Esophagus squamous epithelium (tissue), 5 donors: ENCODE measurements at regions not wholly inside any gene's neighbourhood (a gene's known extent, or its start where the extent isn't known, plus 50 kb on each side); places are given as distances from the start of the nearest gene placed in this dataset.

Source experiments
- DNase-seq: peaks from one replicate; lab custom pipeline; 2025; lab: John Stamatoyannopoulos, UW
- H3K27ac ChIP-seq, 4 donors: fragments of 200-600 bp; sonication (generic); one replicate each; pipeline ENCODE4 v1.5.1; 2016 to 2019; ENCODE audit warnings: mild to moderate bottlenecking in 1 of 4
- H3K27me3 ChIP-seq, 4 donors: fragments of 200-600 bp; sonication (generic); 1 replicate in 3 of 4; 2 replicates in 1 of 4; pipeline versions ENCODE4 v1.5.1 to v1.6.0; 2017 to 2021; ENCODE audit warnings: antibody characterized with exemption in 1 of 4
- H3K36me3 ChIP-seq, 3 donors: fragments of 200-600 bp; sonication (generic); one replicate each; pipeline ENCODE4 v1.5.1; 2016 to 2019
- H3K4me1 ChIP-seq, 3 donors: fragments of 200-600 bp; sonication (generic); one replicate each; pipeline ENCODE4 v1.5.1; 2017 to 2019
- H3K4me3 ChIP-seq, 4 donors: fragments of 200-600 bp; sonication (generic); 1 replicate in 3 of 4; 2 replicates in 1 of 4; pipeline ENCODE4 v1.5.1; 2016 to 2019; ENCODE audit warnings: mild to moderate bottlenecking in 2 of 4, moderate library complexity in 1 of 4
- H3K9me3 ChIP-seq, 3 donors: fragments of 200-600 bp; sonication (generic); one replicate each; pipeline ENCODE4 v1.5.1; 2016 to 2019
- CTCF ChIP-seq, 6 experiments: fragments of 450-650 bp in 4 of 6; fragments of 200-600 bp in 2 of 6; sonication (generic) in 2 of 6; IDR thresholded peaks; one replicate each; pipeline ENCODE4 v1.5.1; 2016 to 2019; ENCODE audit warnings: antibody characterized with exemption in 6 of 6, mild to moderate bottlenecking in 4 of 6, moderate library complexity in 4 of 6
- POLR2A ChIP-seq, 4 donors: fragments of 450-650 bp; IDR thresholded peaks; one replicate each; pipeline ENCODE4 v1.6.1; 2017; ENCODE audit warnings: antibody characterized with exemption in 4 of 4, mild to moderate bottlenecking in 4 of 4, moderate library complexity in 3 of 4
- WGBS, 2 donors: methylation state at CpG; one replicate each; pipeline ENCODE4 v1.1.5; 2018; 5-methylcytosine and 5-hydroxymethylcytosine counted together
- intact Hi-C: fragments of 100-400 bp; cut with DNase I; formaldehyde crosslinking; loops from one replicate; pipeline ENCODE4 v1.15.0; 2022
- donor health status: DM: yes; HTN: yes; CAD: no.

- H3K27ac ChIP-seq = no peak overlapping the region
These were observed 477.9 kb downstream of the MIAT start for GRCh38 chr22:27135031-27135981.

GRCh38 chr22:27136596-27136995, 479.2 kb downstream of the MIAT start:
- no peak overlapping the region for H3K4me3 ChIP-seq
- intact Hi-C loops = no loop called here
- no peaks in the 10 kb centered on the region for H3K36me3 ChIP-seq
- peaks cover 0 to 8% (median 0%) of the 10 kb centered on the region in 3 donors for H3K9me3 ChIP-seq
- peaks cover 5 to 15% (median 13%) of the 10 kb centered on the region in 3 donors for H3K4me1 ChIP-seq
- TF ChIP-seq CTCF (IDR thresholded peaks at IDR 0.05) = no peak
- no peak for TF ChIP-seq POLR2A (IDR thresholded peaks at IDR 0.05)
- 83 to 100% methylated on average over 1 to 2 of the region's 2 CpGs for WGBS, 2 donors
- peaks cover 0 to 30% (median 0%) of the 10 kb centered on the region in 4 donors for H3K27me3 ChIP-seq
- no peak for DNase-seq
- no peak overlapping the region for H3K27ac ChIP-seq

More at GRCh38 chr22:27135031-27135981, 477.9 kb downstream of the MIAT start:
- Histone ChIP-seq H3K36me3 (no peaks in the 10 kb centered on the region), H3K9me3 (peaks cover 0 to 8% (median 0%) of the 10 kb centered on the region in 3 donors), H3K27me3 (peaks cover 0 to 34% (median 0%) of the 10 kb centered on the region in 4 donors), H3K4me1 (peaks cover 5 to 15% (median 13%) of the 10 kb centered on the region in 3 donors), H3K4me3 (no peak overlapping the region)
- 72 to 75% methylated on average over 7 of the region's 7 CpGs for WGBS, 2 donors
- DNase-seq = no peak
- TF ChIP-seq CTCF (IDR thresholded peaks at IDR 0.05) (no peak), POLR2A (IDR thresholded peaks at IDR 0.05) (no peak)
- intact Hi-C loops = no loop called here

- H3K4me3 ChIP-seq = no peak overlapping the region
- DNase-seq = no peak
- no peak overlapping the region for H3K27ac ChIP-seq
- no peak for TF ChIP-seq POLR2A (IDR thresholded peaks at IDR 0.05)
- H3K36me3 ChIP-seq = no peaks in the 10 kb centered on the region
- peaks cover 0 to 8% (median 0%) of the 10 kb centered on the region in 3 donors for H3K9me3 ChIP-seq
- H3K4me1 ChIP-seq = peaks cover 5 to 15% (median 13%) of the 10 kb centered on the region in 3 donors
- 46 to 64% methylated on average over 7 of the region's 13 CpGs for WGBS, 2 donors
- intact Hi-C loops = no loop called here
- H3K27me3 ChIP-seq = peaks cover 0 to 36% (median 0%) of the 10 kb centered on the region in 4 donors
These were observed 480.5 kb downstream of the MIAT start for GRCh38 chr22:27137871-27138337.

GRCh38 chr22:27138471-27138870, 481.1 kb downstream of the MIAT start:
- Histone ChIP-seq H3K9me3 (peaks cover 0 to 8% (median 0%) of the 10 kb centered on the region in 3 donors), H3K4me1 (peaks cover 5 to 15% (median 13%) of the 10 kb centered on the region in 3 donors), H3K4me3 (no peak overlapping the region), H3K36me3 (no peaks in the 10 kb centered on the region), H3K27ac (no peak overlapping the region), H3K27me3 (peaks cover 0 to 38% (median 0%) of the 10 kb centered on the region in 4 donors)
- 84 to 85% methylated on average over 6 to 7 of the region's 7 CpGs for WGBS, 2 donors
- DNase-seq = no peak
- TF ChIP-seq CTCF (IDR thresholded peaks at IDR 0.05) = no peak
- TF ChIP-seq POLR2A (IDR thresholded peaks at IDR 0.05) = no peak
- intact Hi-C loops = no loop called here

GRCh38 chr22:27139935-27140511, 482.6 kb downstream of the MIAT start:
- Histone ChIP-seq H3K4me3 (no peak overlapping the region), H3K4me1 (peaks cover 0 to under 1% (median 0%) of the 10 kb centered on the region in 3 donors), H3K27ac (no peak overlapping the region), H3K27me3 (peaks cover 0 to 34% (median 0%) of the 10 kb centered on the region in 4 donors), H3K9me3 (peaks cover 0 to 8% (median 0%) of the 10 kb centered on the region in 3 donors), H3K36me3 (no peaks in the 10 kb centered on the region)
- DNase-seq = no peak
- TF ChIP-seq CTCF (IDR thresholded peaks at IDR 0.05) = no peak
- no peak for TF ChIP-seq POLR2A (IDR thresholded peaks at IDR 0.05)
- 77 to 84% methylated on average over 5 to 10 of the region's 11 CpGs for WGBS, 2 donors
- intact Hi-C loops = no loop called here
